Endodermal cell (in vitro differentiated cells): ENCODE measurements at regions not wholly inside any gene's neighbourhood (a gene's known extent, or its start where the extent isn't known, plus 50 kb on each side); places are given as distances from the start of the nearest gene placed in this dataset.

Experiments used
- DNase-seq: peaks from one replicate; pipeline ENCODE4 v3.0.0-alpha.2; 2017
- H3K27ac ChIP-seq: 2 replicates; pipeline ENCODE4 v1.5.1; 2013; ENCODE audit warnings: mild to moderate bottlenecking, low read depth, low read length, moderate library complexity
- H3K27me3 ChIP-seq: 2 replicates; pipeline ENCODE4 v1.6.1; 2013; ENCODE audit warnings: mild to moderate bottlenecking, low read length, moderate library complexity; ENCODE audit not compliant: insufficient read depth, control insufficient read depth, poor library complexity, severe bottlenecking
- H3K36me3 ChIP-seq: 2 replicates; pipeline ENCODE4 v1.7.0; 2013; ENCODE audit warnings: mild to moderate bottlenecking, low read length, moderate library complexity; ENCODE audit not compliant: control insufficient read depth, insufficient read depth
- H3K4me1 ChIP-seq: one replicate; pipeline ENCODE4 v1.7.0; 2013; ENCODE audit warnings: low read length; ENCODE audit not compliant: control insufficient read depth, insufficient read depth
- H3K4me3 ChIP-seq: 2 replicates; pipeline ENCODE4 v1.5.1; 2013; ENCODE audit warnings: mild to moderate bottlenecking, low read length, moderate library complexity
- H3K9ac ChIP-seq: 2 replicates; pipeline ENCODE4 v1.6.1; 2013; ENCODE audit warnings: mild to moderate bottlenecking, low read length, moderate library complexity; ENCODE audit not compliant: poor library complexity, severe bottlenecking; ENCODE audit errors: extremely low read depth
- H3K9me3 ChIP-seq: 2 replicates; pipeline ENCODE4 v1.6.1; 2013; ENCODE audit warnings: mild to moderate bottlenecking, low read length, moderate library complexity; ENCODE audit not compliant: control insufficient read depth
- H3K27ac Mint-ChIP-seq: 2 replicates; pipeline ENCODE4 v1.8.0; 2020; ENCODE audit warnings: mixed read lengths
- H3K27me3 Mint-ChIP-seq: 2 replicates; pipeline ENCODE4 v1.8.0; 2021; ENCODE audit warnings: mild to moderate bottlenecking, mixed read lengths; ENCODE audit not compliant: insufficient read depth
- H3K36me3 Mint-ChIP-seq: 2 replicates; pipeline ENCODE4 v1.8.0; 2020; ENCODE audit warnings: low read depth, mixed read lengths
- H3K4me1 Mint-ChIP-seq: 2 replicates; pipeline ENCODE4 v1.8.0; 2020; ENCODE audit warnings: mixed read lengths
- H3K4me3 Mint-ChIP-seq: 2 replicates; pipeline ENCODE4 v1.8.0; 2020; ENCODE audit warnings: mild to moderate bottlenecking, moderate library complexity, mixed read lengths
- H3K9me3 Mint-ChIP-seq: 2 replicates; pipeline ENCODE4 v1.8.0; 2020; ENCODE audit warnings: mild to moderate bottlenecking, mixed read lengths
- CTCF ChIP-seq: fragments of 200-600 bp; sonication (generic); conservative IDR thresholded peaks from 2 replicates; pipeline ENCODE4 v1.5.0; 2021; ENCODE audit warnings: antibody characterized with exemption, mild to moderate bottlenecking
- WGBS, 2 experiments: methylation state at CpG; one replicate each; pipeline versions ENCODE4 v1.1.5 to v1.1.7; 2013; ENCODE audit warnings: missing lambda C conversion rate in 2 of 2, mixed read lengths in 1 of 2; ENCODE audit not compliant: insufficient coverage in 1 of 2, insufficient read length in 1 of 2; 5-methylcytosine and 5-hydroxymethylcytosine counted together

GRCh38 chr9:86763791-86764190 lies 183.5 kb downstream of the GAS1 start:
- H3K36me3 ChIP-seq, result no peaks in the 10 kb centered on the region
- no peak overlapping the region for H3K9ac ChIP-seq
- WGBS, 2 experiments, result 90 to 100% methylated on average over 1 to 2 of the region's 2 CpGs
- Mint-ChIP-seq H3K36me3 (no peaks in the 10 kb centered on the region), H3K4me3 (no peak overlapping the region), H3K27me3 (peaks cover 1% of the 10 kb centered on the region), H3K4me1 (peaks cover 1% of the 10 kb centered on the region), H3K9me3 (peaks cover 4% of the 10 kb centered on the region), H3K27ac (no peak overlapping the region)
- no peak for TF ChIP-seq CTCF
- no peak overlapping the region for H3K27ac ChIP-seq
- no peak for DNase-seq
- H3K4me3 ChIP-seq, result no peak overlapping the region
- no peaks in the 10 kb centered on the region for H3K9me3 ChIP-seq
- H3K27me3 ChIP-seq, result no peaks in the 10 kb centered on the region
- no peaks in the 10 kb centered on the region for H3K4me1 ChIP-seq

DNA sequence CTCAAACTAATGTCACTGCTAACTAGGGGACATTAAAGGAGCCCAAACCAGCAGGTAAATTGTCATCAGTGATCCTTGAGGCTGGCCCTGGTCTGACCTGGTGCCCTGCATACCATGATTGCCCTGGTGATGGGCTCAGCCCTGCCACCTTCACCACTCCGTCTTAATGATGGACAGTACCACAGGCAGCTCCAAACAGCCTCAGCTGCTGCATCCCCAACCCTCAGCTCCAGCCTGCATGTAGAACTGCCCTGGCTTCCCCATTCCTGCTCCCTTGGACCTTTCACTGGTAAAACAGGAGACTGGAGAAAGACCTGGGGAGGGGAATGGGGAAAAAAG lies 190.0 kb downstream of the GAS1 start:
- no peak overlapping the region for H3K27ac ChIP-seq
- H3K4me3 ChIP-seq, result no peak overlapping the region
- Mint-ChIP-seq H3K27ac (no peak overlapping the region), H3K4me3 (no peak overlapping the region), H3K9me3 (no peaks in the 10 kb centered on the region), H3K4me1 (peaks cover 2% of the 10 kb centered on the region), H3K36me3 (no peaks in the 10 kb centered on the region), H3K27me3 (peaks cover 7% of the 10 kb centered on the region)
- H3K9ac ChIP-seq, result no peak overlapping the region
- no peaks in the 10 kb centered on the region for H3K4me1 ChIP-seq
- H3K27me3 ChIP-seq, result no peaks in the 10 kb centered on the region
- no peak for DNase-seq
- WGBS, 2 experiments, result 81 to 100% methylated on average over 1 of the region's 1 CpG
- H3K9me3 ChIP-seq, result no peaks in the 10 kb centered on the region
- TF ChIP-seq CTCF, result no peak
- no peaks in the 10 kb centered on the region for H3K36me3 ChIP-seq

DNA sequence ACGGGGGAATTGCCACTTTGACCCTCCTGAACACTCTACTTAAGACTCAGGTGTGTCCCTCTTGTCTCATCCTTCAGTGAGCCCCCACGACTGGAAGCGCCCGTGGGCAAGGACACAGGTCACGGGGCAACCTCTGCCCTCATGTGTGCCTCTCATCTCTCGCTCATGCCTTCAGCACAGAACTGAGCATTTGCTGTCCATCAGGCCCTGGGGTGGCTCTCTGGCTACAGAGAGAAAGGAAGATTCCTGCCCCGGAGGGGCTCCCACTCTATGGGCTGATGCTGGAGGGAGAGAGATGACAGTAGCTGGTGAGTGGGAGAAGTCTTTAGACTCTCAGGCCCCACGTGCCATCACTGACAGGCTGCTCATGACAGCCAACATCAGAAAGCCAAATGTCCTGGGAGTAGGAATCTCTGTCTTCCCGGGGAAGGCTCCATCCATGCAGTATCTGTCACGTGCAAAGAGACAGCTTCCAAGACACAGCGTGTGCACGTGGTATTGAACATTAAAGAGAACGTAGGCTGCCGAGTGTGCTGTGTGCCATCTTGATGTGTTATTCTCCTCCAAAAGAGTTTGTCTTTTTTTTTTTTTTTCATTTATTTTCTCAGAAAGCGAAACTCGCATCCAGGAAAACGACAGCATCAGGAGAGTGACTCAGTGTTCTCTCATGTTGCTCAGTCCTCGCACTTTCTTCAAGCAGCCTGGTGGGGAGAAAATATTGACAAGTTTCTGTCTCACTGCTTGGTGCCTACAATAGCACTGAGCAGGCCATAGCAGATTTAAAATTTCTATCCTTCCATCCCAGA lies 190.5 kb downstream of the GAS1 start:
- Mint-ChIP-seq H3K4me1 (peaks cover 2% of the 10 kb centered on the region), H3K27ac (no peak overlapping the region), H3K36me3 (no peaks in the 10 kb centered on the region), H3K27me3 (peaks cover 7% of the 10 kb centered on the region), H3K4me3 (no peak overlapping the region), H3K9me3 (no peaks in the 10 kb centered on the region)
- 86 to 92% methylated on average over 16 to 18 of the region's 18 CpGs for WGBS, 2 experiments
- Histone ChIP-seq H3K36me3 (no peaks in the 10 kb centered on the region), H3K9ac (no peak overlapping the region), H3K27me3 (no peaks in the 10 kb centered on the region), H3K4me3 (no peak overlapping the region), H3K9me3 (no peaks in the 10 kb centered on the region), H3K4me1 (no peaks in the 10 kb centered on the region), H3K27ac (no peak overlapping the region)
- TF ChIP-seq CTCF, result no peak
- no peak for DNase-seq
